GM21528 (cell line): ENCODE measurements at regions not wholly inside any gene's neighbourhood (a gene's known extent, or its start where the extent isn't known, plus 50 kb on each side); places are given as distances from the start of the nearest gene placed in this dataset.

Source experiments
- ATAC-seq: cut with Tn5 transposase; IDR thresholded peaks from one replicate; pipeline ENCODE4 v1.9.1; 2021; ENCODE audit warnings: mild to moderate bottlenecking, moderate library complexity; ENCODE audit not compliant: unreplicated experiment, low FRiP score

DNA sequence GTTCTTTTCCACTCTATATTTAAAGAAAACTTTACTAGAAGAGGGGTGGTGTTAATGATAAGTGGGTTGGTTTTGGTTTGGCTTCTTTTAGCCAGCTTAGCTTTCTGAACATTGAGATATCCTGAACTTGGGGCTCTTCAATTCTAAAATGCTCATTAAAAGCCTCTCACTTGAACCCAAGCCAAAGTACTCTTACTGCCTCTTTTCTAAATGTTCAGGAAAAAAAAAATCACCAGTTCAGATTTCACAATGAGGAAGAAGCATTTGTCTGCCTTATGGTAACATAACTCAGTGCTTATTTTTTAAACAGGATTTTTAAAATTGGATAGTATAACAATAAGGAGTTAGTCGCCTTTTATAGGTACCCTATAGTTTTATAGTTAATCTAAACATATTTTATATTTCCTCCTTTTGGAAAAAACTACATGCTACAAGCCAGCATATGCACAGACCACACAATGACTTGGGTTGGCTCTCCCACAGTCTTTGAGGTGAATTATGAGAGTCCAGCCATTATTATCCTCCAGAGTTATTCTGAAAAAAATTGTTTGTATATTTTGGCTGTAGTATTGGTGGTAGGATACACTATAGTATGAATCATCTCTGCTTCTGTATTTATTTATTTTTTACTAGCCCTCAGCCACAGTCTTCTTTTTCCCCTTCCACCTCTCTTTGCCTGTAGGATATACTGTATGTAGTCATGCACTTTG lies 195.5 kb upstream of the TMPO start:
- no peak for ATAC-seq

GRCh38 chr12:98325003-98325402 lies 190.4 kb upstream of the TMPO start:
- no peak for ATAC-seq

- no peak for ATAC-seq
Measured at GRCh38 chr12:98328467-98328866, 186.9 kb upstream of the TMPO start.

- no peak for ATAC-seq
Measured at GRCh38 chr12:98329589-98329988, 185.8 kb upstream of the TMPO start.

DNA sequence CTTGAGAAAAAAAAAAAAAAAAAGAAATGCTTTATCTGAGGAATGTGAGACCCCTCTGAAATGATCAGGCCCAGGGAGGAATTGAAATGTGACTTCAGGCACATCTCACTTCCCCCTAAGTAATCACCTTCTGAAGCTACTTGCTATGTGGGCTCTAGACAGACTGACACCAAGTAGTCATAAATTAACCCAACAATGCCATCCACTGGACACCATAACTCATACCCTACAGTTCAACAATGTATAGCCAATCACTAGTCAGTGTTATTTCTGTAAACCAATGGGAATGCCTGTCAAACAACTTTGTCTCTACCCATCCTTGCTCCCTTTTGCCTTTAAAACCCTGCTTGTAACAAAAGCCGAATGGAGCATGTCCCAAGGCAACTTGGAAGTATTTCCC lies 182.7 kb upstream of the TMPO start:
- ATAC-seq: peak; percentile 88

DNA sequence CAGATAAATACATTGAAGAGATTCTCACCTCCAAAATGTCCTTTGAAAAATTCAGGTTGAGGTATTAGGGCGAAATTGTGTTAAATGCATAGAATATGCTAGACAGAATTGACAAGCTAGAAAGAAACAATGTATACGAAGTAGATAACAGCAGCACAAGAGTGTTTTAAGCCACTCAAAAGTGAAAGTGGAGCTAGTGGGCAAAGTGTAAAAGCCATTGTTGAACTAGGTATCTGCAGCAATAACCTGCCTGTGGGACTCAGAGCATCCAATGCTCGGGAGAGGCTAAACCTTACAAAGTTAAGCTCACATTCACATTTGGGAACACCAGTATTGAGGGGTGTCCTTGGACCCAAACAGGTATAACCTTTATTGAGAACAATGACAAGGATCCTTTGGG lies 180.6 kb upstream of the TMPO start:
- ATAC-seq: no peak

DNA sequence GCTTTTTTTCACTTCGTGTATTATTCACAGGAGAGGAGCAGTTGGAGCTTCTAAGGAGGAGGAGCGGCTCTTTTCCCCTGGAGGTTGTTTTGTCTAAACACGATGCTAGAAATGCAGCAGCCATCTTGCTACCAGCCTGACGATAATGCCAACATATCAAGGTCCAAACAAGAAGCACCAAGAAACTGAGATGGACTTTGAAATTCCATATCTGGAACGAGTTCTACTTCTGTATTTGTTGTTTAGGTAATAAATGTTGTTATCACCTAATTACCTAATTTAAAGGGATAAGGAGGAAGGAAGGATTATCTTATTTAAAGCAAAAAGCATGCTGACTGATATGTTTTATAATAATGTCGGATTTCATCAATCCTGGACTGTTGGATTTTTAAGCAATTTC lies 174.4 kb upstream of the TMPO start:
- no peak for ATAC-seq

DNA sequence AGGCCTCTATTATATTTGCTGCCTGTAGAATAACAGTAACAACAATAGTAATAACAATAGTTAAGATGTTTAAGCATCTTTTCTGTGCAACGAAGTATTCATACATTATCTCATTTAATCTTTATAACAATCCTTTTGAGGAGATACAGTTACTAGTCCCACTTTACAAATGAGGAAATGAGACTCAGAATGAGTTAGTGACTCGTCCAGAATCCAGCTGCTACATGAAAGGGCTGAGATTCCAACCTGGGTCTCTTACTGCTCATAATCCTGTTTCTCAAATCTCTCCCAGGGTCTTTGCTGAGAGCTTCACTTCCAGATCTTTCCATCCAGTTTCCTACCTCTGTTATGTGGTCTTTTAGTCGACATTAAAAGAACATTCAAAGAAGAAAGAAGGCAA lies 173.7 kb upstream of the TMPO start:
- no peak for ATAC-seq

- ATAC-seq: no peak
Measured at GRCh38 chr12:98343002-98343567, 172.3 kb upstream of the TMPO start.

- no peak for ATAC-seq
Measured at GRCh38 chr12:98344046-98344930, 171.1 kb upstream of the TMPO start.

GRCh38 chr12:98345308-98345876 lies 170.0 kb upstream of the TMPO start:
- ATAC-seq: no peak

DNA sequence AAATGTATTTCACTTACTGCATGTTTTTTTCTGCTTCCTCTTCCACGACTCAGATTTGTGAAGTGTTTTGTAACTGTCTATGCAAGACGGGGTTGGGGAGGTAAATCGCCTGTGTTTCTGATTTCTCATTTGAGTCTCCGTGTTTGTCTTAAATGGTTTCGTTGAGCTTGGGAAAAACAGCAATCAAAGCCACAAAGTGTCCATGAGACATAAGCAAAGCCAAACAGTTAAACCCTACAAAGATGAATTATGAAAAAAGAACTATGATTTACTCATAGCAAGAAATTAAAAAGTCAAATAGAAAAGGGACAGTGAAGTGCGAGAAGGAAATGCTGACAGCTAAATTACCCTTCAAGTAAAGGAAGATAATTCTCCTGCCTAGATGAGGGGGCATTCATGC lies 164.3 kb upstream of the TMPO start:
- ATAC-seq: no peak

- no peak for ATAC-seq
Measured at GRCh38 chr12:98351784-98352183, 163.6 kb upstream of the TMPO start.

DNA sequence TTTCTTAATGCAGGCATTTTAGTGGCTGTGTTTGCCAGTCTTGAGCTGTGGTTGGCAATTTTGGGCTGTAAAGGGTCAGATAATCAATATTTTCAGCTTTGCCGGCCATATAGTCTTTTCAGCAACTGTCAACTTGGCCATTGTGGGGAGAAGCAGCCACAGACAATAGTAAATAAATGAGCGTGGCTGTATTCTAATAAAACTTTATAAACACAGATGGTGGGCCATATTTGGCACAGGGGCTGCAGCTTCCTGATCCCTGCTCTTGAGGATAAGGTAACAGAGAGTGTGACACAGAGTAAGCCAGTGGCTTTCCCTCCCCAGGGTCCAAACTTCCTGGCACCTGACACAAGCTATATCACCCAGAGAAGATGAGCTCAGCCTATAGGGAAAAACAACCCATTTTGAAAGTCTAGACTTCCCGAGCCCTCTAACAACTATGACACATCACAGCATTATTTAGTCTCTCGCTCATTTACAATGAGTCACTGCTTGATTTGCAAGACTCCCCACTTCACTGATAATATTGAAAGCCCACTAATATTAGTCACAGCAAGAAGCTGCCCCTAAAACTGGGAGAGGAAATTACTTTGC lies 163.1 kb upstream of the TMPO start:
- no peak for ATAC-seq

GRCh38 chr12:98352835-98353234 lies 162.6 kb upstream of the TMPO start:
- no peak for ATAC-seq

DNA sequence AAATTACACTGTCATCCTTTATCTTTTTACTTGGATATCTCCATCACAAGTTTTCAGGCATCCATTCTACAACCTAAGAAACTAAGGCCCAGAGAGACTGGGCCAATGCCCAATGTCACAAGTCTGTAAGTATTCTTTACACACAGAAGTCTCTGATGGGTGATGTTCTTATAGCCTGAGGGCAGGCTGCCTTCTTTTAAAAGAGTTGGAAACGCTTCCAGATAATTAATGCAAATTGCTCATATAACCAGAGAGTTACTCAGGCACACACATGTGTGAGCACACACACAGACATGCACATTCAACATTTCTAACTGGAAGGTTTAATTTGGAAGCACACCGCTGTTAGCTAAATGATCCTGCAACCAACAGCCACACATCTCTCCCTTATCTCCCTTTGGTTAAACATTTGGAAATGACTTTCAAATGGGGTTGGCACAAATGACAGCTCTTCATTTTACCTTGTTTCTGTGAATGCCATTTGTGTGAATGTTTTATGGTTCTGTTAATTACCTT lies 160.8 kb upstream of the TMPO start:
- ATAC-seq: no peak

- ATAC-seq: no peak
Measured at GRCh38 chr12:98355322-98355721, 160.1 kb upstream of the TMPO start.

- ATAC-seq: no peak
Measured at GRCh38 chr12:98355933-98356332, 159.5 kb upstream of the TMPO start.

DNA sequence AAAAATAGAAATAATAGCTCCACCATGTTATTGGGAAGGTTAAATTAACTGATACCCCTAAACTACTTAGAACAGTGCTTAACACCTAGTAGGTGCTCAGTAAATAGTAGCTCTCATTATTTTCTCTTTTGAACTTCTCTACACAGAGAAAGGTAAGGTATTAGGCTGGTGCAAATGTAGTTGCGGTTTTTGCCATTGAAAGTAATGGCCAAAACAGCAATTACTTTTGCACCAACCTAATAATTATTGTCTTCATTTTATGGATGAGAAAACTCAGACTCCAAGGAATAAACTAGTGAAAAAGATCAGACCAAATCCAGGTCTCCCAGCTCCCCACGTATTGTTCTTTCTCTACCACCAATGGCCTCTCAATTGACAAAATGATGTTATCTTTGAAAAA lies 157.2 kb upstream of the TMPO start:
- no peak for ATAC-seq

DNA sequence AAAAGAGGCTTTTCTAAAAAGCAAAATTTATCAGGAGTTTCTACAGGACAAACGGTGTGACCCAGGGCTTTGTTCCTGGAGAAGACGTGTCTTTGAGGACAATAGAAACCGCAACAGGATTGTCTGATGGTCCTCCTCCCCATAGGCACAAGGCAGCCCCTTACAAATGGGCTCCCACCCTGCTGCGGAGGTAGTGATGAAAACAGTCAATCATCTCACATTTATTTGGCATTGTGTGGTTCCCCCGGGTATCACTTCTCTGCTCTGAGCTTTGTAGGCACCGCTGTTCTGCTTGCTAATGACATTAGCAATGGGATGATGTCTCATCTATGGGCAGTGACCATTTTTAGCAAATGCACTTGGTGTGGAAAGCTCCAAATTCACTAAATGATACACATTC lies 155.5 kb upstream of the TMPO start:
- no peak for ATAC-seq

GRCh38 chr12:98360401-98360800 lies 155.0 kb upstream of the TMPO start:
- no peak for ATAC-seq
